ENCODE measurements at regions not wholly inside any gene's neighbourhood (a gene's known extent, or its start where the extent isn't known, plus 50 kb on each side); places are given as distances from the start of the nearest gene placed in this dataset.

DNA sequence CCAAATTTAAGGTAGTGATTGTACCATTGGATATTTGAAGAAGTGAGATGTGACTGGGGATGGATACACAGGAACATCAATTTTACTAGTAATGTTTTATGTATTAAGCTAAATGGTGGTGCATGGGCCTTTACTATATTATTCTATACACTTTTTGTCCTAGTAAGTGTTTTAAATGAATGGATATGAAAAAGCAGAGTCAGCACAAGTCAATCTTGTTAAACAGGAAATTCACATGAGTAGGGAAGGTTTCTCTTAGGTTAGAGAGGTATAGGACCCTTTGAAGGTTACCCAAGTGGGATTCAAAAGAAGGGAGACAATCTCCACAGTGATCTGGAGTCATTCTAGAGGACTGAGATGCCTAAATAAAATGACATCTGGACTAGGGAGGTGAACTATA lies 71.8 kb upstream of the NCKAP5 start:
- TF ChIP-seq, protein P1, sequence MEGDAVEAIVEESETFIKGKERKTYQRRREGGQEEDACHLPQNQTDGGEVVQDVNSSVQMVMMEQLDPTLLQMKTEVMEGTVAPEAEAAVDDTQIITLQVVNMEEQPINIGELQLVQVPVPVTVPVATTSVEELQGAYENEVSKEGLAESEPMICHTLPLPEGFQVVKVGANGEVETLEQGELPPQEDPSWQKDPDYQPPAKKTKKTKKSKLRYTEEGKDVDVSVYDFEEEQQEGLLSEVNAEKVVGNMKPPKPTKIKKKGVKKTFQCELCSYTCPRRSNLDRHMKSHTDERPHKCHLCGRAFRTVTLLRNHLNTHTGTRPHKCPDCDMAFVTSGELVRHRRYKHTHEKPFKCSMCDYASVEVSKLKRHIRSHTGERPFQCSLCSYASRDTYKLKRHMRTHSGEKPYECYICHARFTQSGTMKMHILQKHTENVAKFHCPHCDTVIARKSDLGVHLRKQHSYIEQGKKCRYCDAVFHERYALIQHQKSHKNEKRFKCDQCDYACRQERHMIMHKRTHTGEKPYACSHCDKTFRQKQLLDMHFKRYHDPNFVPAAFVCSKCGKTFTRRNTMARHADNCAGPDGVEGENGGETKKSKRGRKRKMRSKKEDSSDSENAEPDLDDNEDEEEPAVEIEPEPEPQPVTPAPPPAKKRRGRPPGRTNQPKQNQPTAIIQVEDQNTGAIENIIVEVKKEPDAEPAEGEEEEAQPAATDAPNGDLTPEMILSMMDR (IDR thresholded peaks at IDR 0.05), result no peak
- no peak for TF ChIP-seq POLR2A (IDR thresholded peaks at IDR 0.05)
